Lower lobe of right lung (tissue), 2 donors: ENCODE measurements at regions not wholly inside any gene's neighbourhood (a gene's known extent, or its start where the extent isn't known, plus 50 kb on each side); places are given as distances from the start of the nearest gene placed in this dataset.

ENCODE experiments used
- ATAC-seq, 2 donors: fragments of 200-7000 bp; cut with Tn5 transposase; one replicate each; pipeline ENCODE4 v1.9.1; 2020 to 2022; ENCODE audit warnings: mild to moderate bottlenecking in 2 of 2, moderate library complexity in 2 of 2
- DNase-seq: peaks from one replicate; pipeline ENCODE4 v3.0.0-alpha.2; 2020
- H3K27ac ChIP-seq: fragments of 200-600 bp; one replicate; pipeline ENCODE4 v1.8.0; 2022
- H3K27me3 ChIP-seq: fragments of 200-600 bp; one replicate; pipeline ENCODE4 v1.8.0; 2022; ENCODE audit warnings: low read depth
- H3K36me3 ChIP-seq: fragments of 200-600 bp; one replicate; pipeline ENCODE4 v1.8.0; 2022; ENCODE audit warnings: mild to moderate bottlenecking
- H3K4me1 ChIP-seq: fragments of 200-600 bp; one replicate; pipeline ENCODE4 v1.8.0; 2022
- H3K4me3 ChIP-seq: fragments of 200-600 bp; one replicate; pipeline ENCODE4 v1.8.0; 2022; ENCODE audit warnings: mild to moderate bottlenecking
- H3K9me3 ChIP-seq: fragments of 200-600 bp; one replicate; pipeline ENCODE4 v1.8.0; 2022
- intact Hi-C: fragments of 100-400 bp; cut with DNase I; formaldehyde crosslinking; loops from one replicate; pipeline ENCODE4 v1.11.0; 2022
- TF ChIP-seq, protein P1 (sequence below): fragments of 200-600 bp; IDR thresholded peaks from one replicate; pipeline ENCODE4 v1.8.0; 2022; ENCODE audit warnings: antibody characterized with exemption, mild to moderate bottlenecking
- donor health status: DM: no; HTN: yes; CAD: no; lungs with severe emphysema.

DNA sequence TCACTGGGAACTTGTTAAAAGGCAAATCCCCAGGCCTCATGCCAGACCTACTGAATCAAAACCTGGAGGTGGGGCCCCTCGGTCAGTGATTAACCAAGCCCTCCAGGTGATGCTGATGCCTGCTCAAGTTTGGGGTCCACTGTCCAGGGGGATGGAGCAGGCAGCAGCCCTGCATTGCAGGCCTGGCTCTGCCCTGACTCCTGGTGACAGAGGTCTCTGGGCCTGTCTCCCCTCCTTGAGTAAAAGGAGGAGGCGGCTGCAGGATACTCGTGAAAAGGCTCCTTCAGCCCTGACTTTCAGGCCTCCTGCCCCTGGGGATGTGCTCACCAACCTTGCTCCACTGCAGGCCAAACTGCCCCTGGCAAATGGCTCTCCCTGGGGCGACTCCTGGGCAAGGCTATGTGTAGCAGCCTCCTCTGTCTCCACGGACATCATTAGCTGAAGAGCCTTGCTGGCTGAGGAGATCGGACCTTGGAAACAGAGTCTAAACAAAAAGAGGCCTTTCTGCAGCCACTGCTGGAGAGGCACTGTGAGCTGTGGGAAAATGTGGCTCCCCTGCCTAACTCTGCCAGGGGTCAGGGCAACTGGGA lies 134.8 kb upstream of the ALDH1B1 start:
- TF ChIP-seq, protein P1, sequence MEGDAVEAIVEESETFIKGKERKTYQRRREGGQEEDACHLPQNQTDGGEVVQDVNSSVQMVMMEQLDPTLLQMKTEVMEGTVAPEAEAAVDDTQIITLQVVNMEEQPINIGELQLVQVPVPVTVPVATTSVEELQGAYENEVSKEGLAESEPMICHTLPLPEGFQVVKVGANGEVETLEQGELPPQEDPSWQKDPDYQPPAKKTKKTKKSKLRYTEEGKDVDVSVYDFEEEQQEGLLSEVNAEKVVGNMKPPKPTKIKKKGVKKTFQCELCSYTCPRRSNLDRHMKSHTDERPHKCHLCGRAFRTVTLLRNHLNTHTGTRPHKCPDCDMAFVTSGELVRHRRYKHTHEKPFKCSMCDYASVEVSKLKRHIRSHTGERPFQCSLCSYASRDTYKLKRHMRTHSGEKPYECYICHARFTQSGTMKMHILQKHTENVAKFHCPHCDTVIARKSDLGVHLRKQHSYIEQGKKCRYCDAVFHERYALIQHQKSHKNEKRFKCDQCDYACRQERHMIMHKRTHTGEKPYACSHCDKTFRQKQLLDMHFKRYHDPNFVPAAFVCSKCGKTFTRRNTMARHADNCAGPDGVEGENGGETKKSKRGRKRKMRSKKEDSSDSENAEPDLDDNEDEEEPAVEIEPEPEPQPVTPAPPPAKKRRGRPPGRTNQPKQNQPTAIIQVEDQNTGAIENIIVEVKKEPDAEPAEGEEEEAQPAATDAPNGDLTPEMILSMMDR = no peak
- Histone ChIP-seq H3K27ac (no peak overlapping the region), H3K4me3 (no peak overlapping the region), H3K4me1 (no peaks in the 10 kb centered on the region), H3K9me3 (no peaks in the 10 kb centered on the region), H3K36me3 (no peaks in the 10 kb centered on the region), H3K27me3 (no peaks in the 10 kb centered on the region)
- intact Hi-C loops = no loop called here
- ATAC-seq = no peak
- DNase-seq = no peak

DNA sequence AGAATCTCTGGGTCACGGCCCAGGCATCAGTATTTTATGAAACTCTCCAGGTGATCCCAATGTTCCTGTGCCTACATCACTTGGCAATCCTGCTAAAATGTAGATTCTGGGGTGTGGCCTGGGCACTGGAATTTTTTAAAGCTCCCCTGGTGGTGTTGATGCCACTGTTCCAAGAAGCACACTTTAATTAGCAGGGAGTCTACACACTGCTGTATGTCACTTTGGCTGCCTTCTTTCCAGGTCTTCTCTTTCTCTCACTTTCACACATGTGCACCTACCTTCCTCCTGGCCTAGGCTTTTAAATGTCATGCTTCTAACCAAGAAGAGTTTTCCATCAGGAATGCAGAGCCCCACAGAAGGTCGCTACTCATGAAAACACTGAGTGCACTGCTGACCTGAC lies 136.0 kb upstream of the ALDH1B1 start:
- no peaks in the 10 kb centered on the region for H3K36me3 ChIP-seq
- no peak for ATAC-seq
- TF ChIP-seq, protein P1 = no peak
- no peaks in the 10 kb centered on the region for H3K27me3 ChIP-seq
- no peaks in the 10 kb centered on the region for H3K4me1 ChIP-seq
- no peak overlapping the region for H3K27ac ChIP-seq
- H3K4me3 ChIP-seq = no peak overlapping the region
- H3K9me3 ChIP-seq = no peaks in the 10 kb centered on the region
- DNase-seq = no peak
- intact Hi-C loops = no loop called here

DNA sequence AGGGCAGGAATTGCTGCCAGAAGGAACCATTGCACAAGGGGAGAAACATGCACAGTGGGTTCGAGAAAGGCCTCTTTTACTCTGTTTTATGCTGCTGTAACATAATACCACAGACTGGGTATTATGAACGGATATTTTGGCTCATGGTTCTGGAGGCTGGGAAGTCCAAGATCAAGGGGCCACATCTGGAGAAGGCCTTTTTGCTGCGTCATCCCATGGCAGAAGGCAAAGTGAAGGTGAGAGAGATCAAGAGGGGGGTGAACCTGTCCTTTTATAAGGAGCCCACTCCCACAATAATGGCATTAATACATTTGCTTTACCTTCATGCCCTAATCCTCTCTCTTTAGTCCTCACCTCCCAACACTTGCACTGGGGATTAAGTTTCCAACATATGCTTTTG lies 136.9 kb upstream of the ALDH1B1 start:
- ATAC-seq = no peak
- intact Hi-C loops = no loop called here
- TF ChIP-seq, protein P1 = no peak
- no peak overlapping the region for H3K4me3 ChIP-seq
- no peak for DNase-seq
- no peaks in the 10 kb centered on the region for H3K9me3 ChIP-seq
- H3K4me1 ChIP-seq = no peaks in the 10 kb centered on the region
- H3K27me3 ChIP-seq = no peaks in the 10 kb centered on the region
- no peak overlapping the region for H3K27ac ChIP-seq
- no peaks in the 10 kb centered on the region for H3K36me3 ChIP-seq

DNA sequence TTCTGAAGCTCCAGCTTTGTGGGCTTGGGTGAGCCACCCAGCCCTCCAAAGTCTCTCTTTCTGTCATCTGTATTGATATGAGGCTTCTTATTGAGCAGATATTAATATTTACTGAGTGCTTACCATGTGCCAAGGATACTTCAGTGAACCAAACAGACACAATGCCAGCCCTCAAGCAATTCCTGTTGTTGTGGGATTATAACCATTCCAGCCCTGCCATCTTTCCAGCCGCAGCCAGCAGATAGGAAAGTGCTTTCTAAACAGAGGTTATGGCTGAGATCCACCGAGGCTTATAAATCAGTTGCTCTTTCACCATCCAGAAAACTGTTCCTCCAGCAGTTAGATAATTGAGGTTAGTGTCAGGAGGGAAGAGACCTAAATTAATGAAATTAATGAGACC lies 137.7 kb upstream of the ALDH1B1 start:
- intact Hi-C loops = no loop called here
- H3K27me3 ChIP-seq = no peaks in the 10 kb centered on the region
- DNase-seq = no peak
- TF ChIP-seq, protein P1 = no peak
- H3K27ac ChIP-seq = no peak overlapping the region
- no peaks in the 10 kb centered on the region for H3K9me3 ChIP-seq
- no peaks in the 10 kb centered on the region for H3K4me1 ChIP-seq
- no peak overlapping the region for H3K4me3 ChIP-seq
- H3K36me3 ChIP-seq = no peaks in the 10 kb centered on the region
- no peak for ATAC-seq

- H3K36me3 ChIP-seq = no peaks in the 10 kb centered on the region
- TF ChIP-seq, protein P1 = no peak
- intact Hi-C loops = no loop called here
- no peak overlapping the region for H3K4me3 ChIP-seq
- H3K27ac ChIP-seq = no peak overlapping the region
- H3K4me1 ChIP-seq = no peaks in the 10 kb centered on the region
- no peaks in the 10 kb centered on the region for H3K27me3 ChIP-seq
- DNase-seq = no peak
- H3K9me3 ChIP-seq = no peaks in the 10 kb centered on the region
- no peak for ATAC-seq
Measured at GRCh38 chr9:38254151-38254550, 138.4 kb upstream of the ALDH1B1 start.

DNA sequence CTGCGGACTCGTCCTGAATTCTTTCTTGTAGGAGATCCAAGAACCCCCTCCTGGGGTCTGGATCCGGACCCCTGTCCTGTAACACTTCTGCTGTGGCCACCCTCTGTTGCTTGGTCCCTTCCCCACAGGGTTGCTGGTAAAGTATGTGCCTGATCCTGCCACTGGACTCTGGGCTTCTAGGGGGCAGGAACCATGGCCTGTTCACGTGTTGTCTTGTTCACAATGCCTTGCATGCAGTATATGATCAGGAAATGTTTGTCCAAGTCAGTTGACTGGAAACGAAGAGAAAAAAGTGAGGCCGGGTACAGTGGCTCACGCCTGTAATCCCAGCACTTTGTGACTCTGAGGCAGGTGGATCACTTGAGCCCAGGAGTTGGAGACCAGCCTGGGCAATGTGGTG lies 139.3 kb upstream of the ALDH1B1 start:
- H3K4me3 ChIP-seq = no peak overlapping the region
- ATAC-seq = no peak
- H3K27ac ChIP-seq = no peak overlapping the region
- H3K4me1 ChIP-seq = no peaks in the 10 kb centered on the region
- intact Hi-C loops = no loop called here
- no peak for DNase-seq
- TF ChIP-seq, protein P1 = no peak
- no peaks in the 10 kb centered on the region for H3K27me3 ChIP-seq
- no peaks in the 10 kb centered on the region for H3K9me3 ChIP-seq
- no peaks in the 10 kb centered on the region for H3K36me3 ChIP-seq
